NCI-H1694 treated with DMSO at 0.1 percent for 48 hours (cell line): ENCODE measurements at regions not wholly inside any gene's neighbourhood (a gene's known extent, or its start where the extent isn't known, plus 50 kb on each side); places are given as distances from the start of the nearest gene placed in this dataset.

ENCODE experiments used
- DNase-seq: peaks from one replicate; lab custom pipeline; 2025; lab: John Stamatoyannopoulos, UW

DNA sequence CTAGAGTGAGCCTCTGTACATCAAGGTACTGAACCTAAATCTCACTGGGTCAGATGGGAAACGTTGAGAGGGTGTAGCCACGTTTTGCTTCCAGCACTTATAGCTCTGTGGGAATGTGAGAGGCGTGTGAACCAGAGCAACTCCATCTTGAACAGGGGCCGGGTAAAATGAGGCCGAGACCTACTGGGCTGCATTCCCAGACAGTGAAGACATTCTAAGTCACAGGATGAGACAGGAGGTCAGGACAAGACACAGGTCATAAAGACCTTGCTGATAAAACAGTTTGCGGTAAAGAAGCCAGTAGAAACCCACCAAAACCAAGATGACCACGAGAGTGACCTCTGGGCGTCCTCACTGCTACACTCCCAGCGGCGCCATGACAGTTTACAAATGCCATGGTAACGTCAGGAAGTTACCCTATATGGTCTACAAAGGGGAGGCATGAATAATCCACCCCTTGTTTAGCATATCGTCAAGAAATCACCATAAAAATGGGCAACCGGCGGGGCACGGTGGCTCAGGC is 63.4 kb upstream of the NCOR2 start:
- no peak for DNase-seq

DNA sequence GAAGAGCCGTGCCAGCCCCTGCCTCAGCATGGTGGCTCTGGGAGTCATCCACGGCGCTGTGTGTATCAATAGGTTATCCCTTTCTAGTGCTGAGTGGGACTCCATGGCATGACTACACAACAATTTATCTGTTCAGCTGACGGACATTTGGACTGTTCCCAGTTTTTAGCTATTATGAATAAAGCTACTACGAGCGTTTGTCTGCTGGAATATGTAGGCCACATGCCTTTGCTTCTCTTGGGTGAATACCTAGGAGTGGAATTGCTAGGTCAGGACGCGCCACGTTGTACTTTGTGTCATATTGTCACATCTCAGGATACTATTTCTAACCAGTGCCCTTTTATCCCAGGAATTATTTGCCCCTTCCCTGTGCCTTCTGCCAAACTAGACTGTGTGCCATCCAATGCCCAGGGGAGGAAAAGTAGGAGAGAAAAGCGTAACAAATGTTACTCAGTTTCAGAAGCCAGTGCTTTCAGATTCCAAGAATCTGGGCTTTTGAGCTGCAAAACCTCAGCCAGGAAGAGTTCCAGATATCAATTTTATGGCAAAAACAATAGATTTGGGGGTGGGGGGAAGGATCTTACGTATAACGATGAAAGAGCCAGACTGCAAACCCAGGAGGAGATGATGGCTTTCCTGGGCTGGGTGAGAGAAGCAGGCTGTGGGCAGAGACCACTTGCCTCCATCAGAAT is 62.5 kb upstream of the NCOR2 start:
- no peak for DNase-seq

DNA sequence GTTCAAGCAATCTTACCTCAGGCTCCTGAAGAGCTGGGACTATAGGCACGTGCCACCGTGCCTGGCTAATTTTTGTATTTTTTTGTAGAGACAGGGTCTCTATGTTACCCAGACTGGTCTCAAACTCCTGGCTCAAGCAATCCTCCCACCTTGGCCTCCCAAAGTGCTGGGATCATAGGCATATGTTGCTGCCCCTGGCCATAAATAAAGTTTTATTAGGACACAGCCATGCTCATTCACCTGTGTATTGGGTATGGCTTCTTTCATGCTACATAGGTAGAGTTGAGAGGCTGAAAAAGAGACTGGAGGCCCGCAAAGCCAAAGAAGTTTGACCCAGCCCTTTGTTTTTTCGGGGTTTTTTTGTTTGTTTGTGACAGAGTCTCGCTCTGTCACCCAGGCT is 61.7 kb upstream of the NCOR2 start:
- DNase-seq: no peak

DNA sequence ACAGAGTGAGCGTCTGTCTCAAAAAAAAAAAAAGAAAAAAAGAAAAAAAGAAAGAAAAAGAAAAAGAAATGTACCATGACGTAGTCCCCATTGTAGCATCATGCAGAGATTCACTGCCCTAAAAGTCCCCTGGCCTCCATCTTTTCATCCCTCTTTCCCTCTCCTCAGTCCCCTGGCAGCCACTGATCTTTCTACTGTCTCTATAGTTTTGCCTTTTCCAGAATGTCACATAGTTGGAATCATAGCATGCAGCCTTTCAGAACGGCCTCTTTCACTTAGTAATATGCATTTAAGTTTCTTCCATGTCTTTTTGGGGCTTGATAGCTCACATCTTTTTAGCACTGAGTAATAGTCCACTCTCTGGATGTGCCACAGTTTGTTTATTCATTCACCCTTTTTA is 60.5 kb upstream of the NCOR2 start:
- no peak for DNase-seq

DNA sequence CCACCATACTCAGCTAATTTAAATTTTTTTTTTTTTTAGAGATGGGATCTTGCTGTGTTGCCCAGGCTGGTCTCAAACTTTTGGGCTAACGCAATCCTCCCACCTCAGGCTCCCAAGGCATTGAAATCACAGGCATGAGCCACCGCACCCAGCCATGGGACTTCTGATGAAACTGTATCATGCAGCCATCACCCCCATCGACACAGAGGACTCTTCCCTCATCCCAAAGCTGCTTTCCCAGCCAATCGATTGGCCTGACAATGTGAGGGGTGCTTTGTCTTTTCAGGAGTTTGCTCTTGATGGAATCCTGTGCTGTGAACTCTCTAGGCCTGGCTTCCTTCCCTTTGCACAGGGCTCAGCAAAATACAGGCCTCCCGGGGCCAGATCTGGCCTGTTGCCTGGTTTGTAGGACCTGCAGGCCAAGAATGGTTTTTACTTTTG is 59.6 kb upstream of the NCOR2 start:
- DNase-seq: no peak

DNA sequence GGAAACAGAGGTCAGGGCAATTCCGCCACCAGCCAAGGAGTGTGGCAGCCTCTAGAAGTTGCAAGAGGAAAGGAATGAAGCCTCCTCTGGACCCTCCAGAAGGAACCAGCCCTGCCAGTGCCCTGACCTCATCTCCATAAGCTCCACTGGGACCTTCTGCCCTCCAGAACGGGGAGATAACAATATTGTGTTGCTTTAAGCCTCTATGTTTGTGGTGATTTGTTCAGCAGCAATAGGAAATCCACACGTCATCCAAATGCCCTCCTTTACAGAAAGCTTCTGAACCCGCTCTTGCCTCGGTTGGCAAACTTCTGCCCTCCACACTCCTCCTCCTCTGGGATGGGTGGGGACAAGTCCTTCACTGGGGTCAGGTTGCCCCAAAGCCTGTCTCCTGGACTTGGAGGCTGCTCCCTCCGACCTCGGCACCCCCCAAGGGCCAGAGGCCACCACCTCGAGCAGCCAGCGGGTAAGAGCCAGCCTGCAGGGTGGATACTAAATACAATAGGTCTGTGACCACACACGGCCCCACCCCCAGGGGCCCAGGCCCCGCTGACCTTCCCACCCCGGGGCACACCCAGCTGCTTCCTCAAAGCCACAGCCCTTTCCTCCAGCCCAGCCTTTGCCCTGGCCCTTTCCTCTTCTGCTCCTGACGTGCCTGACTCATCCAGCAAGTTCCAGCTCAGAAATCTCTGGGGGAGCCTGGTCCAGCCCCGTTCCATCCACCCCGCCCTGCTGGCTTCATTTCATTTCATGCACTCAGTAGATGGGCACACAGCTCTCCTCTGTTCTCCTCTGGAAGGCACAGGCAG is 58.7 kb upstream of the NCOR2 start:
- no peak for DNase-seq

DNA sequence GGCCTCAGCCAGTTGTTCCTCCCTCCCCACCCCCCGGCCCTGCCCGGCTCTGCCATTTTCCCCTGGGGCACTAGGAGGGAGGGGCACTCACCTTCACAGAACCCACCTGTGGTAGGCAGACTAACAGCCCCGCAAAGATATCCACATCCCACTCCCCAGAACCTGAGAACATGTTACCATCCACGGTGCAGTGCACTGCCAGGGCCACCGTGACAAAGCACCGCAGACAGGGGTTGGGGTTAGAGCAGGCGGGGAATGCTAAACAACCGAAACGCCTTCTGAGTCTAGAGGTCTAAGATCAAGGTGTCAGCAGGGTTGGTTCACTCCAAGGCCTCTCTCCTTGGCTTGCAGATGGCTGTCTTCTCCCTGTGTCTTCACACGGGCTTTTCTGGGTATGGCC is 57.4 kb upstream of the NCOR2 start:
- no peak for DNase-seq

DNA sequence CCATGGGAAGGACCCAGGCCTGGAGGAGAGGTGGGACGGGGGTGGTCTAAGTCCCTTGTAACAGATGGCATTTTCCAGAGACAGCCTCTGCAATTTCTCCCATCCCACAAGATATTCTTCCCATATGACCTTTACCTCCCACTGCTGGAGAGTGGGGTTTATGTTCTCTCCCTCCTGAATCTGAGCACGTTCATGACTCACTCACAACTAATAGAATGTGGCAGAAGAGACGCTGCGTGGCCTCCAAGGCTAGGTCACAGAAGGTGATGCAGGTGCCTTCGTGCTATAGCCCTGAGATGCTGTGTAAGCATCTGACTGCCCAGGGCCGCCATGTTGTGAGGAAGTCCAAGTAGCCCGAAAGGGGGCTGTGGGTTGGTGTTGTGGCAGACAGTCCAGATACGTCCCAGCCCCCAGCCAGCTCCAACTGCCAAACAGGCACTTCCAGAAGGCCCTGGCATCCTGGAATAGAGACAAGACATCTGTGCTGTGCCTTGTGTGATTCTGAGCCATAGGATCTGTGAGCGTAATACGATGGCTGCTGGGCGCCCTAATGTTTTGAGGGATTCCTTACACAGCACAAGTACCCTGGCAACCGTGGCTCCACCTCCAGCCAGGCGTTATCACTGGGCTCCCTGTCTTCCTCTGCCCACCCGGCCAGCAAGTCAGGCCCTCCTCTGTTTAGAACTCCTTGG is 56.1 kb upstream of the NCOR2 start:
- no peak for DNase-seq

DNA sequence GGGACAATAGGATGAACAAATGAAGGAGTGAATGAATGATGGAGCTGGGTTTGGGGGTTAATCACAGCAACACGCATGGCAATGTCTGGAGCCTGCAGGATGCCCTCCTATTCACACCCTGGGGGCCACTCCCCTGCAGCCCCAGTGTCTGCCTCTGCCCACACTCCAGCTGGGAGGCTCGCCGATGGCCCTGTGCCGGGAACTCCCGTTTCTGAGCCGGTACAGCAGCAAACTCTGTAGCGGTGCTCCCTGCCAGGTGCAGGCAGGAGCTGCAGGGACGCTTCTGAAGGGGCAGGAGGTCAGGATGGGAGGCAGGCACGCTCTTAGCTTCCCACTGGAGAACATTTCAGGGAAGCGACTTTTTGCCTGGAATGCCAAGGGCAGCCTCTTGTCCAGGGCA is 55.4 kb upstream of the NCOR2 start:
- no peak for DNase-seq

DNA sequence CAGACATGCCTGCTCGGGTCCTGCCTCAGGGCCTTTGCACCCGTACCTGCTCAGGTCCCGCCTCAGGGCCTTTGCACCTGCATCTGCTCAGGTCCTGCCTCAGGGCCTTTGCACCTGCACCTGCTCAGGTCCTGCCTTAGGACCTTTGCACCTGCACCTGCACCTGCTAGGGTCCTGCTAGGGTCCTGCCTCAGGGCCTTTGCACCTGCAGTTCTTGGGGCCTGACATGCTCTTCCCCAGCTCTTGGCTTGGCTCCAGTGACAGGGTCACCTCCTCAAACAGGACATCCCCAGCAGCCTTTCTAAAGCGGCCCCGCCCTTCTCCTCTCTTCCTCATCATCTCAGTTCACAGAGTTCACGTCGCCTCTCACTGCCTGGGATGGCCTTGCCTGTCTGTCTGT is 54.9 kb upstream of the NCOR2 start:
- no peak for DNase-seq

DNA sequence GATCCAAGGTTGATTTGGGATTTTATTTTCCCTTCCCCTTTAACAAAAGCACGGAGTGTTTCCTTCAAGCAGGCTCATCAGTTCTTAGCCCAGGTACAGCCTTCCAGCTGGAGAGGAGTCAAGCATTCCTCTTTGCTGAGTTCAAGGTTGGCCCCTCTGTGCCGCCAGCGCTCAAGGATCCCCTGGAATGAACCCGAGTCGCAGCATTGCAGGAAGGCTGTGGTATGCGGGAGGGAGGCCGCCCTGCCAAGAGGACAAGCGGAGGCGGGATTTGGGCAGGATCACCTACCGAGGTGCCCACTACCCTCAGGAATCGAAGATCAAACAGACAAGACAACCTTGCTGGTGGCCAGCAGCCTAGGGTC is 53.9 kb upstream of the NCOR2 start:
- no peak for DNase-seq

DNA sequence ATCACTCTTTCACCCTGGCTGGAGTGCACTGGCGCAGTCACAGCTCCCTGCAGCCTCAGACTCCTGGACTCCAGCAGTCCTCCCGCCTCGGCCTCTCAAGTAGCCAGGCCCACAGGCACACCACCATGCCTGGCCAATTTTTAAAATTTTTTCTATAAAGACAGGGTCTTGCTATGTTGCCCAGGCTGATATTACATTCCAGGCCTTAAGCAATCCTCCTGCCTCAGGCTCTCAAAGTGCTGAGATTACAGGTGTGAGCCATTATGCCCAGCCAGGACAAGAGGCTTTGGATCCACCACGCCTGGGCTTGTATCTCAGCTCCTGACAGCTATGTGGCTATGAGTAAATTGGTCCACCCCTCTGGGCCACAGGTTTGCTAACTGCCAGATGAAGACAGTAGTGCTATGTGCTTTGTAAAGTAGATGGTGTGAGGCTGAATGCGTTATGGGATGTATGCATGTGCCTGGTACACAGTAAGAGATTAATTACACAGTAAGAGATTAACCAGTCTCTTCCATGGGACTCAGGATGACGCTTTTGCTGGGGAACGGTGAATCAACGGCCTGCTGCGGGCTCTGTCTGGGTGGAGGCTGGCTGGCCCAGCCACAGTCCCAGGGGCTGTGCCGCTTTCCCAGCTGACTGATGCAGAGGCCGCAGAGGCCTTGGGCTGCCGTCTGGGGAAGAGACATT is 53.3 kb upstream of the NCOR2 start:
- DNase-seq: no peak

DNA sequence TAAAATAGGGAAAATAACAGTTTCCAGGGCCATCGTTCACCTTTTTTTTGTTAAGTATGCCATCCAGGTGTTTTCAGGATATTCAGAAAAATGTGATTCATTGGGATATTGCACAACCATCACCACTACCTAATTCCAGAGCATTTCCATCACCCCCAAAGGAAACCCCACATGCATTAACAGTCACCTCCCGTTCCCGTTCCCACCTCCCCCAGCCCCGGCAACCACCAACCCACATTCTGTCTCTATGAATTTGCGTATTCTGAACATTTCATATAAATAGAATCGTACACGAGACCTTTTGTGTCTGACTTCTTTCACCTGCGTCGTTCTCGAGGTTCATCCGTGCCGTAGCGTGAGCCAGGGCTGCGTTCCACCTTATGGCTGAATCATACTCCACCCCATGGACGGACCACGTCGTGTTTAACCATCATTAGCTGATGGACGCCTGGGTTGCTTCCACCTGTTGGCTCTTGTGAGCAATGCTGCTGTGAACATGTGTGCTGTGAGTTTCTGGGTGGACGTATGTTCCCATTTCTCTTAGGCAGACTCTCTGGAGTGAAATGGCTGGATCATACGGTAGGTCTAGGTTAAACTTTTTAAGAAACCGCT is 51.0 kb upstream of the NCOR2 start:
- DNase-seq: no peak

DNA sequence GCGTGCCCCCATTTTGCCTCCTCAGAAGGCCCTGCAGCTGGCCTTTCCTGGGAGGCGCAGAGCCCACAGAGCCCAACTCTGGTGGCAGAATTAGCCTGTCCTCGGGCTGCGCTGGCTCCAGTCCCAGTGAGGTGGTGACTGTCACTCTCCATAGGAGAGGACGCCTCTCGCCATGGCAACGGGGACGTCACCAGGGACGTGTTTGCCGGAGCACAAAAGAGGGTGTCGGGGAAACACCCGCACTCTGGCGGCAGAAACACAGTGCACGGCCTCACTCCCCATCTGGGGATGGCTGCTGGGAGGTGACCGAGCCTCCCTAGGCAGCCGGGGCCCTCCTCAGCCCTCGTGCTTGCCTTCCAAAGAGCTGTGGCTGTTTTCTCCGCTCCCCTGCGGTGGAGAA is 50.2 kb upstream of the NCOR2 start:
- DNase-seq: no peak
